ES-I3 (cell line): ENCODE measurements at regions not wholly inside any gene's neighbourhood (a gene's known extent, or its start where the extent isn't known, plus 50 kb on each side); places are given as distances from the start of the nearest gene placed in this dataset.
"Not testable (repeated sequence)": the region's sequence is repeated elsewhere in the genome, so short reads cannot be mapped to it uniquely, and the experiment has no call there.

Experiments used
- H3K36me3 ChIP-seq: 2 replicates; pipeline ENCODE4 v1.6.1; 2013; ENCODE audit warnings: mild to moderate bottlenecking, low read length, control low read depth, moderate library complexity; ENCODE audit not compliant: insufficient read depth
- H3K4me1 ChIP-seq: 2 replicates; pipeline ENCODE4 v1.6.1; 2013; ENCODE audit warnings: mild to moderate bottlenecking, control low read depth, low read length; ENCODE audit not compliant: insufficient read depth
- H3K9ac ChIP-seq: 2 replicates; pipeline ENCODE4 v1.6.1; 2013; ENCODE audit warnings: low read depth, mild to moderate bottlenecking, low read length, moderate library complexity
- H3K9me3 ChIP-seq: 2 replicates; pipeline ENCODE4 v1.6.1; 2013; ENCODE audit warnings: mild to moderate bottlenecking, low read length, moderate library complexity; ENCODE audit not compliant: control insufficient read depth, insufficient read depth

GRCh38 chr3:159039286-159039685, 237.4 kb downstream of the MFSD1 start:
- Histone ChIP-seq H3K36me3 (no peaks in the 10 kb centered on the region), H3K9me3 (no peaks in the 10 kb centered on the region), H3K4me1 (no peaks in the 10 kb centered on the region), H3K9ac (no peak overlapping the region)

GRCh38 chr3:159045279-159045885, 243.5 kb downstream of the MFSD1 start:
- Histone ChIP-seq H3K9ac (no peak overlapping the region), H3K4me1 (no peaks in the 10 kb centered on the region), H3K9me3 (no peaks in the 10 kb centered on the region; the same call in 1 of the 2 replicates), H3K36me3 (no peaks in the 10 kb centered on the region)

GRCh38 chr3:159047361-159047760, 245.5 kb downstream of the MFSD1 start:
- H3K4me1 ChIP-seq, result no peaks in the 10 kb centered on the region
- no peaks in the 10 kb centered on the region; the same call in 1 of the 2 replicates for H3K9me3 ChIP-seq
- H3K36me3 ChIP-seq, result no peaks in the 10 kb centered on the region
- H3K9ac ChIP-seq, result no peak overlapping the region

- H3K9ac ChIP-seq, H3K9me3 ChIP-seq, H3K4me1 ChIP-seq, H3K36me3 ChIP-seq: not testable (repeated sequence)
Measured at GRCh38 chr3:159052494-159052893, 250.6 kb downstream of the MFSD1 start.

GRCh38 chr3:159057621-159058020, 255.8 kb downstream of the MFSD1 start:
- no peak overlapping the region for H3K9ac ChIP-seq
- no peaks in the 10 kb centered on the region for H3K36me3 ChIP-seq
- no peaks in the 10 kb centered on the region for H3K4me1 ChIP-seq

GRCh38 chr3:159058859-159059258, 257.0 kb downstream of the MFSD1 start:
- Histone ChIP-seq H3K4me1 (no peaks in the 10 kb centered on the region), H3K36me3 (no peaks in the 10 kb centered on the region), H3K9me3 (no peaks in the 10 kb centered on the region), H3K9ac (no peak overlapping the region)

More at GRCh38 chr3:159057621-159058020, 255.8 kb downstream of the MFSD1 start:
- H3K9me3 ChIP-seq, result no peaks in the 10 kb centered on the region

- Histone ChIP-seq H3K9ac (no peak overlapping the region), H3K36me3 (no peaks in the 10 kb centered on the region), H3K9me3 (no peaks in the 10 kb centered on the region), H3K4me1 (no peaks in the 10 kb centered on the region)
Measured at GRCh38 chr3:159059395-159059794, 257.5 kb downstream of the MFSD1 start.

GRCh38 chr3:159062734-159063410, 261.0 kb downstream of the MFSD1 start:
- H3K9ac ChIP-seq, result no peak overlapping the region
- H3K36me3 ChIP-seq, result no peaks in the 10 kb centered on the region
- no peaks in the 10 kb centered on the region for H3K9me3 ChIP-seq
- H3K4me1 ChIP-seq, result no peaks in the 10 kb centered on the region

GRCh38 chr3:159069091-159069490, 267.2 kb downstream of the MFSD1 start, which contains the start of gene IQCJ:
IQCJ (plus strand) TSS chr3:159069319.
- Histone ChIP-seq H3K9me3 (no peaks in the 10 kb centered on the region), H3K4me1 (no peaks in the 10 kb centered on the region), H3K9ac (no peak within 1 kb of the TSS), H3K36me3 (no peaks in the 10 kb centered on the region)

GRCh38 chr3:159069866-159070425, 268.1 kb downstream of the MFSD1 start:
- Histone ChIP-seq H3K9ac (no peak overlapping the region), H3K9me3 (no peaks in the 10 kb centered on the region), H3K4me1 (no peaks in the 10 kb centered on the region), H3K36me3 (no peaks in the 10 kb centered on the region)

GRCh38 chr3:159074756-159075701, 273.2 kb downstream of the MFSD1 start:
- Histone ChIP-seq H3K36me3 (no peaks in the 10 kb centered on the region), H3K4me1 (no peaks in the 10 kb centered on the region), H3K9me3 (no peaks in the 10 kb centered on the region), H3K9ac (no peak overlapping the region)

- no peaks in the 10 kb centered on the region for H3K9me3 ChIP-seq
- no peaks in the 10 kb centered on the region for H3K36me3 ChIP-seq
- no peak overlapping the region for H3K9ac ChIP-seq
- H3K4me1 ChIP-seq, result no peaks in the 10 kb centered on the region
Measured at GRCh38 chr3:159077860-159078259, 276.0 kb downstream of the MFSD1 start.

GRCh38 chr3:159080256-159080655, 278.4 kb downstream of the MFSD1 start:
- Histone ChIP-seq H3K9ac (no peak overlapping the region), H3K9me3 (no peaks in the 10 kb centered on the region), H3K36me3 (no peaks in the 10 kb centered on the region), H3K4me1 (no peaks in the 10 kb centered on the region)

- no peaks in the 10 kb centered on the region for H3K9me3 ChIP-seq
- H3K4me1 ChIP-seq, result no peaks in the 10 kb centered on the region
- H3K9ac ChIP-seq, result no peak overlapping the region
- H3K36me3 ChIP-seq, result no peaks in the 10 kb centered on the region
Measured at GRCh38 chr3:159080821-159081220, 279.0 kb downstream of the MFSD1 start.
